OCI-LY1 (cell line): ENCODE measurements at regions not wholly inside any gene's neighbourhood (a gene's known extent, or its start where the extent isn't known, plus 50 kb on each side); places are given as distances from the start of the nearest gene placed in this dataset.

Experiments
- H2AFZ ChIP-seq: fragments of 200-600 bp; sonication (generic), shearing (Covaris generic); 2 replicates; pipeline ENCODE4 v1.6.0; 2014; ENCODE audit warnings: antibody characterized with exemption, mild to moderate bottlenecking, low read length
- H3F3A ChIP-seq: fragments of 200-600 bp; sonication (generic), shearing (Covaris generic); 2 replicates; pipeline ENCODE4 v1.6.0; 2014; ENCODE audit warnings: mild to moderate bottlenecking, antibody characterized with exemption, low read length, moderate library complexity; ENCODE audit not compliant: insufficient read depth
- H3K27ac ChIP-seq: fragments of 200-600 bp; sonication (generic); 2 replicates; pipeline ENCODE4 v1.5.1; 2014; ENCODE audit warnings: low read length, mixed run types, mild to moderate bottlenecking, low read depth; ENCODE audit not compliant: poor library complexity, severe bottlenecking
- H3K27me3 ChIP-seq: fragments of 200-600 bp; sonication (generic); 2 replicates; pipeline ENCODE4 v1.6.0; 2014; ENCODE audit warnings: antibody characterized with exemption, mild to moderate bottlenecking, low read length, moderate library complexity; ENCODE audit not compliant: insufficient read depth
- H3K36me3 ChIP-seq: fragments of 200-600 bp; sonication (generic); 2 replicates; pipeline ENCODE4 v1.6.1; 2014; ENCODE audit warnings: mild to moderate bottlenecking, antibody characterized with exemption, low read length, moderate library complexity, mixed read lengths; ENCODE audit not compliant: insufficient read depth
- H3K4me1 ChIP-seq: fragments of 200-600 bp; sonication (generic); 2 replicates; pipeline ENCODE4 v1.5.1; 2014; ENCODE audit warnings: mild to moderate bottlenecking, low read length, moderate library complexity; ENCODE audit not compliant: insufficient read depth, severe bottlenecking
- H3K4me2 ChIP-seq: fragments of 200-600 bp; sonication (generic), shearing (Covaris generic); 2 replicates; pipeline ENCODE4 v1.6.1; 2014; ENCODE audit warnings: low read length
- H3K4me3 ChIP-seq: fragments of 200-600 bp; sonication (generic); 2 replicates; pipeline ENCODE4 v1.5.1; 2014; ENCODE audit warnings: low read length, low read depth, mild to moderate bottlenecking, mixed read lengths; ENCODE audit not compliant: poor library complexity, severe bottlenecking
- H3K79me2 ChIP-seq: fragments of 200-600 bp; shearing (Covaris generic); 2 replicates; pipeline ENCODE4 v1.6.1; 2016; ENCODE audit warnings: mixed run types, low read length, mixed read lengths; ENCODE audit not compliant: insufficient read depth
- H3K9ac ChIP-seq: fragments of 200-600 bp; sonication (generic), shearing (Covaris generic); 2 replicates; pipeline ENCODE4 v1.6.1; 2014; ENCODE audit warnings: mild to moderate bottlenecking, low read length, mixed read lengths
- H3K9me2 ChIP-seq: fragments of 200-600 bp; sonication (generic), shearing (Covaris generic); 2 replicates; pipeline ENCODE4 v1.6.1; 2014; ENCODE audit warnings: low read depth, mild to moderate bottlenecking, low read length, mixed read lengths
- H3K9me3 ChIP-seq: fragments of 200-600 bp; shearing (Covaris generic); 2 replicates; pipeline ENCODE4 v1.6.1; 2014; ENCODE audit warnings: low read length, mixed read lengths
- H4K20me1 ChIP-seq: fragments of 200-600 bp; sonication (generic), shearing (Covaris generic); 2 replicates; pipeline ENCODE4 v1.6.0; 2016; ENCODE audit warnings: mild to moderate bottlenecking, low read length; ENCODE audit not compliant: insufficient read depth
- CTCF ChIP-seq: fragments of 200-600 bp; sonication (generic), shearing (Covaris generic); IDR thresholded peaks from 2 replicates; pipeline ENCODE4 v1.5.1; 2017; ENCODE audit warnings: mild to moderate bottlenecking, antibody characterized with exemption, low read length, moderate library complexity, mixed read lengths
- EZH2 ChIP-seq: fragments of 200-600 bp; sonication (generic), shearing (Covaris generic); IDR thresholded peaks from 2 replicates; pipeline ENCODE4 v1.8.0; 2017; ENCODE audit warnings: borderline replicate concordance, mixed run types, mild to moderate bottlenecking, antibody characterized with exemption, low read length, moderate library complexity, mixed read lengths

- no peak overlapping the region for H2AFZ ChIP-seq
- no peaks in the 10 kb centered on the region for H3K79me2 ChIP-seq
- no peak overlapping the region for H3K4me3 ChIP-seq
- no peaks in the 10 kb centered on the region for H3K27me3 ChIP-seq
- TF ChIP-seq EZH2 (no peak), CTCF (no peak)
- no peak overlapping the region for H3K4me2 ChIP-seq
- no peaks in the 10 kb centered on the region for H3K9me2 ChIP-seq
- no peaks in the 10 kb centered on the region for H3K36me3 ChIP-seq
- H3K4me1 ChIP-seq, result no peaks in the 10 kb centered on the region
- H4K20me1 ChIP-seq, result no peaks in the 10 kb centered on the region
- no peaks in the 10 kb centered on the region for H3F3A ChIP-seq
- no peaks in the 10 kb centered on the region for H3K9me3 ChIP-seq
- no peak overlapping the region for H3K9ac ChIP-seq
- no peak overlapping the region for H3K27ac ChIP-seq
Measured at GRCh38 chr5:33369485-33370465, 71.0 kb upstream of the TARS1 start.

- H3K79me2 ChIP-seq, result no peaks in the 10 kb centered on the region
- H3K36me3 ChIP-seq, result no peaks in the 10 kb centered on the region
- TF ChIP-seq EZH2, result no peak
- TF ChIP-seq CTCF, result no peak
- H3K4me3 ChIP-seq, result no peak overlapping the region
- H4K20me1 ChIP-seq, result no peaks in the 10 kb centered on the region
- H3K9ac ChIP-seq, result no peak overlapping the region
- no peak overlapping the region for H3K4me2 ChIP-seq
- no peak overlapping the region for H3K27ac ChIP-seq
- H3K27me3 ChIP-seq, result no peaks in the 10 kb centered on the region
- H2AFZ ChIP-seq, result no peak overlapping the region
- no peaks in the 10 kb centered on the region for H3F3A ChIP-seq
- H3K9me3 ChIP-seq, result no peaks in the 10 kb centered on the region
- H3K4me1 ChIP-seq, result no peaks in the 10 kb centered on the region
- H3K9me2 ChIP-seq, result no peaks in the 10 kb centered on the region
Measured at GRCh38 chr5:33370466-33370859, 70.3 kb upstream of the TARS1 start.

GRCh38 chr5:33371660-33372059 lies 69.1 kb upstream of the TARS1 start:
- Histone ChIP-seq H4K20me1 (no peaks in the 10 kb centered on the region), H3K9me3 (no peaks in the 10 kb centered on the region), H3K27me3 (no peaks in the 10 kb centered on the region), H3K79me2 (no peaks in the 10 kb centered on the region), H2AFZ (no peak overlapping the region), H3K27ac (no peak overlapping the region), H3K9ac (no peak overlapping the region), H3F3A (no peaks in the 10 kb centered on the region), H3K4me1 (no peaks in the 10 kb centered on the region), H3K9me2 (no peaks in the 10 kb centered on the region), H3K4me2 (no peak overlapping the region), H3K36me3 (no peaks in the 10 kb centered on the region), H3K4me3 (no peak overlapping the region)
- TF ChIP-seq CTCF (no peak), EZH2 (no peak)
